Neural progenitor cell (in vitro differentiated cells): ENCODE measurements at regions not wholly inside any gene's neighbourhood (a gene's known extent, or its start where the extent isn't known, plus 50 kb on each side); places are given as distances from the start of the nearest gene placed in this dataset.

Source experiments
- DNase-seq: peaks from one replicate; pipeline ENCODE4 v3.0.0-alpha.2; 2016; ENCODE audit warnings: low spot score
- H2AFZ ChIP-seq: fragments of 200-600 bp; sonication (generic); replicated peaks from 2 replicates; pipeline ENCODE4 v1.6.1; 2016; ENCODE audit warnings: antibody characterized with exemption
- H3F3A ChIP-seq: fragments of 200-600 bp; sonication (generic); 2 replicates; pipeline ENCODE4 v1.6.1; 2016; ENCODE audit warnings: antibody characterized with exemption, low read depth
- H3K27ac ChIP-seq: fragments of 200-600 bp; sonication (generic); 2 replicates; pipeline ENCODE4 v1.5.1; 2016; ENCODE audit warnings: mild to moderate bottlenecking
- H3K27me3 ChIP-seq: fragments of 200-600 bp; sonication (generic); 2 replicates; pipeline ENCODE4 v1.6.1; 2016; ENCODE audit warnings: mild to moderate bottlenecking, moderate library complexity
- H3K36me3 ChIP-seq: fragments of 200-600 bp; sonication (generic); 2 replicates; pipeline ENCODE4 v1.5.1; 2016
- H3K4me1 ChIP-seq: fragments of 200-600 bp; sonication (generic); 2 replicates; pipeline ENCODE4 v1.6.1; 2016; ENCODE audit warnings: mixed run types
- H3K4me2 ChIP-seq: fragments of 200-600 bp; sonication (generic); 2 replicates; pipeline ENCODE4 v1.6.1; 2016
- H3K4me3 ChIP-seq: fragments of 200-600 bp; sonication (generic); 2 replicates; pipeline ENCODE4 v1.5.1; 2016
- H3K79me2 ChIP-seq: fragments of 200-600 bp; sonication (generic); 2 replicates; pipeline ENCODE4 v1.6.1; 2016; ENCODE audit warnings: low read depth
- H3K9ac ChIP-seq: fragments of 200-600 bp; sonication (generic); 2 replicates; pipeline ENCODE4 v1.6.1; 2016
- H3K9me3 ChIP-seq: fragments of 200-600 bp; sonication (generic); 2 replicates; pipeline ENCODE4 v1.5.1; 2016; ENCODE audit warnings: low read depth
- H4K20me1 ChIP-seq: fragments of 200-600 bp; sonication (generic); 2 replicates; pipeline ENCODE4 v1.6.1; 2016; ENCODE audit warnings: low read depth
- H3K27ac Mint-ChIP-seq: 3 replicates; pipeline ENCODE4 v1.8.0; 2021; ENCODE audit warnings: mixed read lengths
- H3K27me3 Mint-ChIP-seq: 2 replicates; pipeline ENCODE4 v1.8.0; 2022; ENCODE audit warnings: low read depth, mild to moderate bottlenecking, inconsistent platforms, moderate library complexity, mixed read lengths; ENCODE audit not compliant: insufficient read depth
- H3K36me3 Mint-ChIP-seq: 3 replicates; pipeline ENCODE4 v1.8.0; 2021; ENCODE audit warnings: mixed read lengths
- H3K4me1 Mint-ChIP-seq: 3 replicates; pipeline ENCODE4 v1.8.0; 2021; ENCODE audit warnings: mixed read lengths
- H3K4me3 Mint-ChIP-seq: 3 replicates; pipeline ENCODE4 v1.8.0; 2021; ENCODE audit warnings: mild to moderate bottlenecking, moderate library complexity, mixed read lengths
- H3K9me3 Mint-ChIP-seq: 3 replicates; pipeline ENCODE4 v1.8.0; 2020; ENCODE audit warnings: mixed read lengths
- CTCF ChIP-seq: fragments of 200-600 bp; sonication (generic); IDR thresholded peaks from 2 replicates; pipeline ENCODE4 v1.5.1; 2017; ENCODE audit warnings: antibody characterized with exemption, mild to moderate bottlenecking
- EZH2 ChIP-seq: fragments of 200-600 bp; sonication (generic); IDR thresholded peaks from 2 replicates; pipeline ENCODE4 v1.6.1; 2017; ENCODE audit warnings: antibody characterized with exemption, mild to moderate bottlenecking, moderate library complexity
- EZH2phosphoT487 ChIP-seq: fragments of 200-600 bp; sonication (generic); IDR thresholded peaks from 2 replicates; pipeline ENCODE4 v1.6.1; 2017; ENCODE audit warnings: antibody characterized with exemption

DNA sequence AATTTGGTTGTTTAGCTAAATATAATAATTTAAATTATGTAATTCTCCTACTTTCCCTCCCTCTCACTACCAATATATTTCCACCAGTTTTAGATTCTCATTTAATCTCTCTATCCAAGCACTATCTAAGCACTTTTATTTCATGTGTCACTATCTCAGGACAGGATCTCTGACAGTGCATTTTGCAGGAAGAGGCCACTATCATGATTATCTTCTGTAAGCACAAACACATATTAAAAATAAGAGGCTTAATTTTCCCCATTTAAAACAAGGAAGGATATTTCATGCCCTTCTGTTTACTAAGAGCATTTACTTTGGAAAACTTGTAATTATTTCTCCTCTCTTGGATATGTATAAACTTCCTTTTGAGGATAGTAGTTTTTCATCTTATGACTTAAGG, 726.2 kb upstream of the ZNF804A start:
- Histone ChIP-seq H3K9ac (no peak overlapping the region), H3K4me3 (no peak overlapping the region), H3K27ac (no peak overlapping the region), H4K20me1 (no peaks in the 10 kb centered on the region), H3K79me2 (no peaks in the 10 kb centered on the region), H3F3A (no peaks in the 10 kb centered on the region), H3K4me1 (no peaks in the 10 kb centered on the region), H3K27me3 (no peaks in the 10 kb centered on the region), H2AFZ (no peak overlapping the region), H3K36me3 (no peaks in the 10 kb centered on the region), H3K4me2 (no peak overlapping the region), H3K9me3 (no peaks in the 10 kb centered on the region)
- DNase-seq: no peak
- Mint-ChIP-seq H3K27ac (no peak overlapping the region), H3K4me3 (no peak overlapping the region), H3K4me1 (no peaks in the 10 kb centered on the region), H3K27me3 (peaks cover 2% of the 10 kb centered on the region), H3K36me3 (no peaks in the 10 kb centered on the region), H3K9me3 (no peaks in the 10 kb centered on the region)
- no peak for TF ChIP-seq EZH2
- TF ChIP-seq EZH2phosphoT487: no peak
- no peak for TF ChIP-seq CTCF

- no peak overlapping the region for H3K9ac ChIP-seq
- no peak overlapping the region for H3K4me2 ChIP-seq
- Mint-ChIP-seq H3K9me3 (peaks cover 2% of the 10 kb centered on the region), H3K27ac (no peak overlapping the region), H3K27me3 (no peaks in the 10 kb centered on the region), H3K36me3 (no peaks in the 10 kb centered on the region), H3K4me3 (no peak overlapping the region), H3K4me1 (no peaks in the 10 kb centered on the region)
- no peak overlapping the region for H2AFZ ChIP-seq
- H3K4me3 ChIP-seq: no peak overlapping the region
- no peak for DNase-seq
- no peaks in the 10 kb centered on the region for H3K79me2 ChIP-seq
- H3K4me1 ChIP-seq: no peaks in the 10 kb centered on the region
- no peaks in the 10 kb centered on the region for H4K20me1 ChIP-seq
- H3K27me3 ChIP-seq: no peaks in the 10 kb centered on the region
- no peaks in the 10 kb centered on the region for H3F3A ChIP-seq
- H3K9me3 ChIP-seq: no peaks in the 10 kb centered on the region
- no peak overlapping the region for H3K27ac ChIP-seq
- TF ChIP-seq EZH2phosphoT487 (no peak), EZH2 (no peak), CTCF (no peak)
- no peaks in the 10 kb centered on the region for H3K36me3 ChIP-seq
Measured at GRCh38 chr2:183881978-183882377, 716.4 kb upstream of the ZNF804A start.

DNA sequence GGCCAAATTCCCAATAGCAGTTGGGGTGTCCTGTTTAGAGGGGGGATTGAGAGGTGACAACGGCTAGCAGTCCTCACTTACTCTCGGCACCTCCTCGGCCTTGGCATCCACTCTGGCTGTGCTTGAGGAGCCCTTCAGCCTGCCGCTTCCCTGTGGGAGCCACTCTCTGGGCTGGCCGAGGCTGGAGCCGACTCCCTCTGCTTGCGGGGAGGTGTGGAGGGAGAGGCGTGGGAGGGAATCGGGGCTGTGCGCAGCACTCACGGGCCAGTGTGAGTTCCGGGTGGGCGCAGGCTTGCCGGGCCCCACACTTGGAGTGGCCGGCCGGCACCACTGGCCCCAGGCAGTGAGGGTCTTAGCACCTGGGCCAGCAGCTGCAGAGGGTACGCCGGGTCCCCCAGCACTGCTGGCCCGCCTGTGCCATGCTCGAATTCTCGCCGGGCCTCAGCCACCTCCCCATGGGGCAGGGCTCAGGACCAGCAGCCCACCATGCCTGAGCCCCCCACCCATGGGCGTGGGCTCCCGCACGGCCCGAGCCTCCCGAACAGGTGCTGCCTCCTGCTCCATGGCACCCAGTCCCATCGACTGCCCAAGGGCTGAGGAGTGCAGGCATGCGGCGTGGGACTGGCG, 705.9 kb upstream of the ZNF804A start:
- H3K9ac ChIP-seq: no peak overlapping the region
- no peaks in the 10 kb centered on the region for H3K79me2 ChIP-seq
- H3K4me2 ChIP-seq: no peak overlapping the region
- no peaks in the 10 kb centered on the region for H3K27me3 ChIP-seq
- DNase-seq: no peak
- H4K20me1 ChIP-seq: no peaks in the 10 kb centered on the region
- no peaks in the 10 kb centered on the region for H3K36me3 ChIP-seq
- H2AFZ ChIP-seq: no peak overlapping the region
- Mint-ChIP-seq H3K27me3 (no peaks in the 10 kb centered on the region), H3K4me3 (no peak overlapping the region), H3K36me3 (no peaks in the 10 kb centered on the region), H3K27ac (no peak overlapping the region), H3K9me3 (peaks cover 2% of the 10 kb centered on the region), H3K4me1 (no peaks in the 10 kb centered on the region)
- TF ChIP-seq EZH2 (no peak), EZH2phosphoT487 (no peak), CTCF (no peak)
- no peak overlapping the region for H3K4me3 ChIP-seq
- H3K4me1 ChIP-seq: no peaks in the 10 kb centered on the region
- no peaks in the 10 kb centered on the region for H3F3A ChIP-seq
- no peak overlapping the region for H3K27ac ChIP-seq
- no peaks in the 10 kb centered on the region for H3K9me3 ChIP-seq
